ENCODE measurements at regions not wholly inside any gene's neighbourhood (a gene's known extent, or its start where the extent isn't known, plus 50 kb on each side); places are given as distances from the start of the nearest gene placed in this dataset.

- TF ChIP-seq, protein P1, sequence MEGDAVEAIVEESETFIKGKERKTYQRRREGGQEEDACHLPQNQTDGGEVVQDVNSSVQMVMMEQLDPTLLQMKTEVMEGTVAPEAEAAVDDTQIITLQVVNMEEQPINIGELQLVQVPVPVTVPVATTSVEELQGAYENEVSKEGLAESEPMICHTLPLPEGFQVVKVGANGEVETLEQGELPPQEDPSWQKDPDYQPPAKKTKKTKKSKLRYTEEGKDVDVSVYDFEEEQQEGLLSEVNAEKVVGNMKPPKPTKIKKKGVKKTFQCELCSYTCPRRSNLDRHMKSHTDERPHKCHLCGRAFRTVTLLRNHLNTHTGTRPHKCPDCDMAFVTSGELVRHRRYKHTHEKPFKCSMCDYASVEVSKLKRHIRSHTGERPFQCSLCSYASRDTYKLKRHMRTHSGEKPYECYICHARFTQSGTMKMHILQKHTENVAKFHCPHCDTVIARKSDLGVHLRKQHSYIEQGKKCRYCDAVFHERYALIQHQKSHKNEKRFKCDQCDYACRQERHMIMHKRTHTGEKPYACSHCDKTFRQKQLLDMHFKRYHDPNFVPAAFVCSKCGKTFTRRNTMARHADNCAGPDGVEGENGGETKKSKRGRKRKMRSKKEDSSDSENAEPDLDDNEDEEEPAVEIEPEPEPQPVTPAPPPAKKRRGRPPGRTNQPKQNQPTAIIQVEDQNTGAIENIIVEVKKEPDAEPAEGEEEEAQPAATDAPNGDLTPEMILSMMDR (IDR thresholded peaks at IDR 0.05; ENCODE audit: low read depth, low read length) = no peak
- no peak for DNase-seq (ENCODE audit: extremely low read depth, low read depth)
Observed at GRCh38 chr6:21450149-21450548, 143.4 kb upstream of the SOX4 start.

DNA sequence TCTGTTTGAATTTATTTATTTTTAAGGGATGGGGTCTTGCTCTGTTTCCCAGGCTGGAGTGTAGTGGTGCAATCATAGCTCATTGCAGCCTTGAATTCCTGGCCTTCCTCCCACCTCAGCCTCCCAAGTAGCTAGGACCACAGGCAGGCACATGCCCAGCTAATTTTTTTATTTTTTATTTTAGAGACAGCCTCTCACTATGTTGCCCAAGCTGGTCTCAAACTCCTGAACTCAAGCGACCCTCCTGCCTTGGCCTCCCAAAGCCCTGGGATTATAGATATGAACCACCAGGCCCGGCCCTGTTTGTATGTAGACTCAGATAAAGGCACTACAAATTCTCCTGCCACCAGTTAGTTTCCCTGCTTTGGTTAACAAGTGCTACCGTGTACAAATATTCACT lies 142.9 kb upstream of the SOX4 start:
- TF ChIP-seq, protein P1 (IDR thresholded peaks at IDR 0.05; ENCODE audit: low read depth, low read length) = no peak
- DNase-seq (ENCODE audit: extremely low read depth, low read depth) = no peak

DNA sequence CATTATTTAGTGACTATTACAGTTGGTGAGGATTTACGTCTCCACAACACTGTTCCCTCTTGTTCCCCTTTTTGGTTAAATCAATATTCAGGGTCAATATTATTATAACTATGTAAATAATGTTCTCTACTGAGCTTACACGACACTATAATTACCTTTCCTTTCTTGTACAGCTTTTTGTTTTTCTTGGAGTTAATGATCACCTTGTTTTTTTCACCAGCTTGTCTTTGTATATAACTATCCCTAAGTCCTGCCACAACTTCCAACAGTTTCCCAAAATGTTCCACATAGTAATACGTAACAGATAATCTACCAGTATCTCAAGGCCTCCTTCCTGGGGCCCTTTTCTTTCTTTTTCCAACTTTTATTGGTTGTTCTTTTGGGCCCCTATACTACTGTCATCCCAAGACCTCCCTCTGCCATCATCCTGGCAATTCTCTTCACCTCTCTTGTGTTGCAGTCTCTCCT lies 142.0 kb upstream of the SOX4 start:
- no peak for DNase-seq (ENCODE audit: extremely low read depth, low read depth)
- TF ChIP-seq, protein P1 (IDR thresholded peaks at IDR 0.05; ENCODE audit: low read depth, low read length) = no peak

DNA sequence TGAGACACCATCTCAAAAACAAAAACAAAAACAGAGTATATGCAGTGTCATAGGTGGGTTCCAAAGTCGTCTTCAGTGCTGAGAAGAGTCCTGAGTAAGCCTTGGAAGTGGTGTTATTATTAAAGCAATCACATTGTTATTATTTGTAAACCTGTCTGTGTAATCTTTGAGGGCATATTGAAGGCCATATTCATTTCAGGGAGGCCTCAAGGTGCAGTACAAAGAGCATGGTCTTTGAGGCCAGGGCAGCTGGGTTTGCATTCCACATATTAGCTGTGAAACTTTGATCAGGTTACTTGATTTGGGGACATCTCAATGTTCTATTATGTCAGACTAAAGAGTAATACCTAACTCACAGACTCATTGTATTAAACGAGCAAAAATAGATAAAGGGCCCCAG lies 139.3 kb upstream of the SOX4 start:
- no peak for DNase-seq (ENCODE audit: extremely low read depth, low read depth)
- TF ChIP-seq, protein P1 (IDR thresholded peaks at IDR 0.05; ENCODE audit: low read depth, low read length) = no peak

DNA sequence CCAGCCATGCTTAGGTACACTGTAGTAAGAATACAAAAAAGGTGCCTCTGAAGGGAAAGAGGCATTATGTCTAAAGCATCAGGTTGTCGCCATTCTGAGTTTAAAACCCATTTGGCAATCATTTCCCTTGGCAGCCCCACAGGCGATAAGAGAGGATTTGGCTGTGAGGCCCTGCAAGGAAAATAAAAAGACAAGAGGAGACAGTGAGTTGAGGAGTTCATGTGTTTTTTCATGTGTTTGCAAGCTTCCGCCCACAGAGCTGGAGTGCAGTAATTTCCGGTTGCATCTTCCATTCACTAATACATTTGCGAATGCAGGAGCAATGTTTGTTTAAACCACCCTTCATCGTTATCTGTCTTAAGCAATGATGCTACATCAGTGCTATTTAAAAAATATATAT lies 138.5 kb upstream of the SOX4 start:
- DNase-seq (ENCODE audit: extremely low read depth, low read depth) = no peak
- TF ChIP-seq, protein P1 (IDR thresholded peaks at IDR 0.05; ENCODE audit: low read depth, low read length) = no peak

GRCh38 chr6:21457647-21458046 lies 135.9 kb upstream of the SOX4 start:
- TF ChIP-seq, protein P1 (IDR thresholded peaks at IDR 0.05; ENCODE audit: low read depth, low read length) = no peak
- no peak for DNase-seq (ENCODE audit: extremely low read depth, low read depth)

DNA sequence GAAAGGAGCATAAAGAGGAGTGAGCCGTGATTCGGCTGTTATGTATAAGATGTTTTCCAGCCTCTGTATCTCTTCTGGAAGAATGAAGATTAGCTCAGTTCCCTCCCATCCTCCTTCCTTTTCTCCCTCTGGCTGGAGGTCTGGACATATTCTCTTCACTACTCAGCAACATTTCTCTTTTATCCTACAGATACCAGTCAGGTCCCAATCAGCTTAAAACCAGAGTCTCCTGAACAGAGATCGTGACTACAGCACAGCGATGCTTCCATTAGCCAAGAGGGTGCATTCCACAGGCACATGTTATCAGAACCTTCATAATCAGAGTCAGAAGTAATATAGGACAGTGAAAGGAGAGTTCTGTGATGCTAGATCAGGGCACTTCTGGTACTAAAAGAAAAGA lies 133.9 kb upstream of the SOX4 start:
- DNase-seq (ENCODE audit: extremely low read depth, low read depth) = no peak
- TF ChIP-seq, protein P1 (IDR thresholded peaks at IDR 0.05; ENCODE audit: low read depth, low read length) = no peak
